GM10248 (cell line): ENCODE measurements at regions not wholly inside any gene's neighbourhood (a gene's known extent, or its start where the extent isn't known, plus 50 kb on each side); places are given as distances from the start of the nearest gene placed in this dataset.

Experiments
- CTCF ChIA-PET: fragments of 300-600 bp; sonication (Branson Sonifier 250); formaldehyde crosslinking; extraction: SDS; loops from one replicate; lab custom pipeline; 2021; ENCODE audit warnings: antibody characterized with exemption; lab: Yijun Ruan, JAX
- POLR2A ChIA-PET: fragments of 350-650 bp; sonication (Branson Sonifier 250); formaldehyde crosslinking; extraction: SDS; loops from one replicate; lab custom pipeline; 2020; ENCODE audit warnings: antibody characterized with exemption; lab: Yijun Ruan, JAX
- DNase-seq: peaks from one replicate; pipeline ENCODE4 v3.0.0; 2012; ENCODE audit errors: extremely low spot score
- TF ChIP-seq, protein P1 (sequence below): IDR thresholded peaks from 2 replicates; pipeline ENCODE4 v1.5.1; 2012; ENCODE audit warnings: mild to moderate bottlenecking, low read depth; ENCODE audit errors: extremely low read depth, missing control alignments, control extremely low read depth

DNA sequence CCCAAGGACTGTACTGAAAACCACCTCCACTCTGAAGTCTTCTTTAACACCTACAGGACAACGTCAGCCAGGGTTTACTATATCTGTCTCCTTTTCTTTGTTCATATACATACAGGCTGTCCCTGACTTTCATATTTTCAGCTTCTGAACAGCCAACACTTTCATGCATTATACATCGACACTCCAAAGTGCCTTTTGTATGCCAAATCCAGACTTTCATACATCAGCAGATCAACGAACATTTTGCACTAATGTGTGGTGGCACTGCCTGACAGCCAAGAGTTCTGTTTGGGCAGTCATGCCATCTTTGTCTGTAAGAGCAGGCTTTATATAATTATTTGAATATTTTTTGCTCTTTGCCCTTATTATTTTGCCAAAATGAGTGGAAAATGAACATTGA lies 487.4 kb downstream of the CETN3 start:
- DNase-seq: no peak
- CTCF ChIA-PET: no interaction called here
- POLR2A ChIA-PET: no interaction called here
- TF ChIP-seq, protein P1, sequence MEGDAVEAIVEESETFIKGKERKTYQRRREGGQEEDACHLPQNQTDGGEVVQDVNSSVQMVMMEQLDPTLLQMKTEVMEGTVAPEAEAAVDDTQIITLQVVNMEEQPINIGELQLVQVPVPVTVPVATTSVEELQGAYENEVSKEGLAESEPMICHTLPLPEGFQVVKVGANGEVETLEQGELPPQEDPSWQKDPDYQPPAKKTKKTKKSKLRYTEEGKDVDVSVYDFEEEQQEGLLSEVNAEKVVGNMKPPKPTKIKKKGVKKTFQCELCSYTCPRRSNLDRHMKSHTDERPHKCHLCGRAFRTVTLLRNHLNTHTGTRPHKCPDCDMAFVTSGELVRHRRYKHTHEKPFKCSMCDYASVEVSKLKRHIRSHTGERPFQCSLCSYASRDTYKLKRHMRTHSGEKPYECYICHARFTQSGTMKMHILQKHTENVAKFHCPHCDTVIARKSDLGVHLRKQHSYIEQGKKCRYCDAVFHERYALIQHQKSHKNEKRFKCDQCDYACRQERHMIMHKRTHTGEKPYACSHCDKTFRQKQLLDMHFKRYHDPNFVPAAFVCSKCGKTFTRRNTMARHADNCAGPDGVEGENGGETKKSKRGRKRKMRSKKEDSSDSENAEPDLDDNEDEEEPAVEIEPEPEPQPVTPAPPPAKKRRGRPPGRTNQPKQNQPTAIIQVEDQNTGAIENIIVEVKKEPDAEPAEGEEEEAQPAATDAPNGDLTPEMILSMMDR: no peak

DNA sequence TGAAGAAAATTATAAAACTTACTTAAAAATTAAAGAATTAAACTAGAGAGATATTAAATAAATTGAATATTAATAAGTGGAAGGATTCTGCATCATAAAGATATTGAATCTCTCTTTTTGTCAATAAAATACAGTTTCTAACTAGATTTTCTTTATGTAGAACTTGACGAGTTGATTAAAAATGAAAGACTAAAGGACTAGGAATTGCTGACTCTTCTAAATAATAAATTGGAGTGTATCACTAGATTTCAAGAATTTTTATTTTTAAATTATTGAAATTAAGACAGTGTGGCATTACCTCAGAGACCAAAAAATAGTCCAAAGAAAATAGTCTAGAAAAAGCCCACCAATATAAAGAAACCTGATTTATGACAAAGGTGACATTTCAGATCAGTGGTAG lies 492.4 kb downstream of the CETN3 start:
- no peak for DNase-seq
- TF ChIP-seq, protein P1: no peak
- POLR2A ChIA-PET: no interaction called here
- CTCF ChIA-PET: no interaction called here

DNA sequence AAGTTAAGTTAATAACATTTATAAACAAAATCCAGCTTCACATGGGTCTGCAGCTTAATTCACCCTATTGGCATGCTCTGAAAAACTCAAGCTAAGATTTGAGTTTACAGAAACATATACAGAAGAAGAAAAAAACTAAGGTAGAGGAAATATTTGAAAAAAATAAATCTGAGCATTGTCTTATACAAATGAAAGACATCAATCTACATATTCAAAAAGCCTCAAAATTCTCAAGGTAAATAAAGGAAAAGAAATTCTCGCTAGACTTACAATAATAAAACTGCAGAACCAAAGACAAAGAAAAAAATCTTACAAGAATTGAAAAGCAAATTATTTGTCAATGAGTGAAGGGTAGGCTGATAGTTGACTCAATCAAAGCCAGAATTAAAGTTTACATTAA lies 493.4 kb downstream of the CETN3 start:
- TF ChIP-seq, protein P1: no peak
- ChIA-PET CTCF (no interaction called here), POLR2A (no interaction called here)
- no peak for DNase-seq

DNA sequence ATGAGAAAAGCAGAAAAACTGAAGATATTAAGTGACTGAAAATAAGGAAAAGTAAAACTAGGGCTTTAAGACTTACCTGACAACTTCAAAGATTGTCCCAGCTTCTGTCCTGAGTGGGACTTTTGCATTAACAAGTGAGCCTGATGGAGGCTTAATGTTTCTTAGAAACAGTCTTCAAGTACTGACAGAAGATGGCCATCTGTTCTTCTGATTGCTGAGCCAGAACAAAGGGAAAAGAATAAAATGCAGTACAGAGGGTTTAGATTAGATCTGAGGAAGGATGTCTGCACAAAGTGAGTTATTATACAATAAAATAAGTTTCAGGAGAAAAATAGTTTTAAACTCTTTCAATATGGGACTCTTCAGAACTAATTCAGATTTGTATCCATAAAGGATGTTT lies 500.7 kb downstream of the CETN3 start:
- no peak for DNase-seq
- CTCF ChIA-PET: interaction anchor here (0.9 kb wide), 1 partner anchor 17 kb away, joined by 3 read pairs; no protein-coding TSS in a partner anchor
- POLR2A ChIA-PET: no interaction called here
- TF ChIP-seq, protein P1: no peak

DNA sequence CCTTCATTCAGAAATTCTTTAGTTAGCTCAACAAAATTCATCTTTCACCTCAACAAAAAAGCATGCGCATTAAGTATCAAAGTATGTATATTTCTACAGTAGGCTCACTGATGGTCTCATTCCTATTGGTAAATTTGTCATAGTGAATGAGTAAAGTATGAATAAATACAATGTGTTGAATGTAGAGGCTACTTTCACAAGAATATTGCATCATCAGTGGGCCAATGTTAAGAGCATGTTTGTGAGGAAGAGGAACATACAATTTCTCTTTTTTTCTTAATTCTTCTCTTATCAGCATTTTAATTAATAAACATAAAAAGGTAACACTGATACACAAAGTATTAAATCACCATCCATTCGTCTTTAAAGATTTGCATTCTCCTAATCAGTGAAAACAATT lies 505.1 kb downstream of the CETN3 start:
- DNase-seq: no peak
- ChIA-PET CTCF (interaction anchor here (0.7 kb wide), 1 partner anchor 14 kb away, joined by 3 read pairs; no protein-coding TSS in a partner anchor), POLR2A (no interaction called here)
- TF ChIP-seq, protein P1: no peak

DNA sequence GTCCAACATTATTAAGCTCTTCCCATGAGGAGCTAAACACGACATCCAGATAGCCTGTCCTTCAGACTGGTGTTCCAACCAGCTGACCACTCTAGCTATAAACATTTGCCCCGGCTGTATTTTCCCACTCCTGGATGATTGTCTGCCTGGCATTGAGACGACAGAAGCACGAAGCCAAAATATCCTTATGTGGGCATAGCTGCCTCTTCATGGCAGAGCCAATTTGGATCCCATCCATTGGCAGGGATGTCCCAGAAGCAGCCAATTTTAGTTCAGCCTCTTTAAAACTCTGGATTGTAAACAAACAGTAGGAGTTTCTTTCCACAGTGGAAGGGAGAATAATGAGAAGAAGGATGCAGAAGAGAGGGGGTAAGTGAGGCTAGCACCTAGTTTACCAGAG lies 507.6 kb downstream of the CETN3 start:
- CTCF ChIA-PET: interaction anchor here (0.7 to 1.9 kb wide), 7 partner anchors 10 to 78 kb away, joined by 3 to 9 read pairs (median 5); no protein-coding TSS in a partner anchor

More for the DNA sequence above, 507.6 kb downstream of the CETN3 start:
- TF ChIP-seq, protein P1: no peak
- no peak for DNase-seq
- POLR2A ChIA-PET: no interaction called here
